Activated CD4-positive, alpha-beta T cell treated with anti-CD3 and anti-CD28 coated beads, Interleukin-2, amount 10 ng/mL, durations not matched to agents 24 days and 14 days (primary cell): ENCODE measurements at regions not wholly inside any gene's neighbourhood (a gene's known extent, or its start where the extent isn't known, plus 50 kb on each side); places are given as distances from the start of the nearest gene placed in this dataset.
"Not testable (repeated sequence)": the region's sequence is repeated elsewhere in the genome, so short reads cannot be mapped to it uniquely, and the experiment has no call there.

Experiments used
- DNase-seq: peaks from one replicate; pipeline ENCODE4 v3.0.0; 2022
- H3K27ac Mint-ChIP-seq: one replicate; pipeline ENCODE4 v1.8.0; 2022; ENCODE audit warnings: mild to moderate bottlenecking, mixed read lengths
- H3K27me3 Mint-ChIP-seq: one replicate; pipeline ENCODE4 v1.8.0; 2022; ENCODE audit warnings: mixed read lengths
- H3K36me3 Mint-ChIP-seq: one replicate; pipeline ENCODE4 v1.8.0; 2022; ENCODE audit warnings: low read depth, mild to moderate bottlenecking, mixed read lengths
- H3K4me1 Mint-ChIP-seq: one replicate; pipeline ENCODE4 v1.8.0; 2021; ENCODE audit warnings: mixed read lengths
- H3K4me3 Mint-ChIP-seq: one replicate; pipeline ENCODE4 v1.8.0; 2022; ENCODE audit warnings: mild to moderate bottlenecking, moderate library complexity, mixed read lengths
- H3K9me3 Mint-ChIP-seq: one replicate; pipeline ENCODE4 v1.8.0; 2021; ENCODE audit warnings: mixed read lengths
- intact Hi-C: fragments of 100-400 bp; cut with micrococcal nuclease; formaldehyde crosslinking; loops from one replicate; pipeline ENCODE4 v1.15.1; 2023

- Mint-ChIP-seq H3K36me3 (no peaks in the 10 kb centered on the region), H3K27me3 (no peaks in the 10 kb centered on the region), H3K27ac (no peak overlapping the region), H3K9me3 (peaks cover 4% of the 10 kb centered on the region), H3K4me1 (no peaks in the 10 kb centered on the region), H3K4me3 (no peak overlapping the region)
- DNase-seq = no peak
- intact Hi-C loops = no loop called here
Observed at GRCh38 chr1:238690415-238690814, 696.0 kb upstream of the CHRM3 start.

DNA sequence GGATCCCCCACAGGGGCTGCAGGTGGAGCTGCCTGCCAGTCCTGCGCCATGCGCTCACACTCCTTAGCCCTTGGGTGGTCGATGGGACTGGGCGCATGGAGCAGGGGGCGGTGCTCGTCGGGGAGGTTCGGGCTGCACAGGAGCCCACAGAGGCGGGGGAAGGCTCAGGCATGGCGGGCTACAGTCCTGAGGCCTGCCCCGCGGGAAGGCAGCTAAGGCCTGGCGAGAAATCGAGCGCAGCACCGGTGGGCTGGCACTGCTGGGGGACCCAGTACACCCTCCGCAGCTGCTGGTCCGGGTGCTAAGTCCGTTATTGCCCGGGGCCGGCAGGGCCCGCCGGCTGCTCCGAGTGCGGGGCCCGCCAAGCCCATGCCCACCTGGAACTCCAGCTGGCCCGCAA lies 701.8 kb upstream of the CHRM3 start:
- H3K27me3 Mint-ChIP-seq, H3K4me1 Mint-ChIP-seq: not testable (repeated sequence)

DNA sequence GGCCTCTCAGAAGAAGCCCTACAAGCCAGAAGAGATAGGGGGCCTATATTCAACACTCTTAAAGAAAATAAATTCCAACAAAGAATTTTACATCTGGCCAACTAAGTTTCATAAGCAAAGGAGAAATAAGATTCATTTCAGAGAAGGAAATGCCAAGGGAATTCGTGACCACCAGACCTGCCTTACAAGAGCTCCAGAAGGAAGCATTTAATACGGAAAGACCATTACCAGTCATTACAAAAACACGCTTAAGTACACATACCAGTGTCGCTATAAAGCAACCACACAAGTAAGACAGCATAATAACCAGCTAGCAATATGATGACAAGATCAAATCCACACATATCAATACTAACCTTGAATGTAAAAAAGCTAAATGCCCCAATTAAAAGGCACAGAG lies 704.9 kb upstream of the CHRM3 start:
- Mint-ChIP-seq H3K27me3 (no peaks in the 10 kb centered on the region), H3K36me3 (no peaks in the 10 kb centered on the region), H3K9me3 (peaks cover 10% of the 10 kb centered on the region), H3K4me3 (no peak overlapping the region), H3K27ac (no peak overlapping the region), H3K4me1 (no peaks in the 10 kb centered on the region)
- intact Hi-C loops = no loop called here
- no peak for DNase-seq

More for the DNA sequence above, 701.8 kb upstream of the CHRM3 start:
- DNase-seq, H3K4me3 Mint-ChIP-seq, intact Hi-C loops, H3K27ac Mint-ChIP-seq, H3K36me3 Mint-ChIP-seq: not testable (repeated sequence)
- H3K9me3 Mint-ChIP-seq = peaks cover 10% of the 10 kb centered on the region

GRCh38 chr1:238681021-238681420 lies 705.3 kb upstream of the CHRM3 start:
- H3K36me3 Mint-ChIP-seq = no peaks in the 10 kb centered on the region

DNA sequence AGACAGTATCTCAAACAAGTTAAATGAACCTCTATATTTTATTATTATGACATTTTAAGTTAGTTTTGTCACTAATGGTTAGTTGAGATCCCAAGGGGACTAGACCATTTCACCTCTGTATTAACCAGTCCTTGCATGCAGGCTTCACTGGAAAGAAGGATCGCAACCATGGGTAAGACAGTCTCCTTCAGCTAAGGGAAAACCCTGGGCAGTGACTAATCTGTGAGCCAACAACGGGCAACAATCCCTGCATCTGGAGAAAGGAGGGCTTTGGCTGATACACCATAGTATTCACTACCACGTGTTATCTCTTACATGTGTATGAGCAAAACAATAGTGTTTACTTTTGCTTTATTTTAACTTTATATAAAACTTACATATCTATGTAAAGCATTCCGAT lies 708.8 kb upstream of the CHRM3 start:
- no peaks in the 10 kb centered on the region for H3K27me3 Mint-ChIP-seq
- peaks cover 5% of the 10 kb centered on the region for H3K9me3 Mint-ChIP-seq
- no peak for DNase-seq
- intact Hi-C loops = no loop called here
- H3K4me3 Mint-ChIP-seq = no peak overlapping the region
- H3K27ac Mint-ChIP-seq = no peak overlapping the region
- no peaks in the 10 kb centered on the region for H3K36me3 Mint-ChIP-seq
- no peaks in the 10 kb centered on the region for H3K4me1 Mint-ChIP-seq

More at GRCh38 chr1:238681021-238681420, 705.3 kb upstream of the CHRM3 start:
- intact Hi-C loops = no loop called here
- Mint-ChIP-seq H3K9me3 (peaks cover 10% of the 10 kb centered on the region), H3K27me3 (no peaks in the 10 kb centered on the region), H3K4me3 (no peak overlapping the region), H3K27ac (no peak overlapping the region), H3K4me1 (no peaks in the 10 kb centered on the region)
- DNase-seq = no peak

- Mint-ChIP-seq H3K36me3 (no peaks in the 10 kb centered on the region), H3K4me3 (no peak overlapping the region), H3K4me1 (no peaks in the 10 kb centered on the region), H3K27ac (no peak overlapping the region), H3K27me3 (no peaks in the 10 kb centered on the region), H3K9me3 (no peaks in the 10 kb centered on the region)
- intact Hi-C loops = no loop called here
- DNase-seq = no peak
Observed at GRCh38 chr1:238675221-238675620, 711.1 kb upstream of the CHRM3 start.

- Mint-ChIP-seq H3K4me1 (no peaks in the 10 kb centered on the region), H3K27ac (no peak overlapping the region), H3K9me3 (no peaks in the 10 kb centered on the region), H3K36me3 (no peaks in the 10 kb centered on the region), H3K27me3 (no peaks in the 10 kb centered on the region), H3K4me3 (no peak overlapping the region)
- DNase-seq = no peak
- intact Hi-C loops = no loop called here
Observed at GRCh38 chr1:238674316-238674715, 712.1 kb upstream of the CHRM3 start.

DNA sequence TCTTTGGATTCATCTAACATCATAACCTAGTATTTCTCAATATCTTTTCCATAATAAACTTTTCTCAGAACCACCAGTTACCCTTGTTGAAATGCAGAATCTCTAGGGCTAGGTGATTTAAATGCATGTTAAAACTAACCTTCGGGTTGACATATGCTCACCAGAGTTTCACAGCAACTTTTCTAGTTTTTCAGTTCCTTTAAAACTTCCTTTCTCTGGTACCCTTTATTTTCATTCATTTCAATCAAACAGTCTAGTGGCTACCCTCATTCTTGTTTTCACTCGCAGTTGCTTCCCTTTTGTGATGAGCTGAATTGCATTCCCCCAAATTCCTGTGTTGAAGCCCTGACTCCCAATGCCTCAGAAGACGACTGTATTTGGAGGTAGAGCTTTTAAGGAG lies 712.8 kb upstream of the CHRM3 start:
- Mint-ChIP-seq H3K4me3 (no peak overlapping the region), H3K36me3 (no peaks in the 10 kb centered on the region), H3K4me1 (no peaks in the 10 kb centered on the region), H3K9me3 (no peaks in the 10 kb centered on the region), H3K27ac (no peak overlapping the region), H3K27me3 (no peaks in the 10 kb centered on the region)
- DNase-seq = no peak
- intact Hi-C loops = no loop called here

- H3K36me3 Mint-ChIP-seq = no peaks in the 10 kb centered on the region
- no peaks in the 10 kb centered on the region for H3K27me3 Mint-ChIP-seq
- intact Hi-C loops = no loop called here
- no peak overlapping the region for H3K4me3 Mint-ChIP-seq
- H3K9me3 Mint-ChIP-seq = no peaks in the 10 kb centered on the region
- no peak overlapping the region for H3K27ac Mint-ChIP-seq
- no peaks in the 10 kb centered on the region for H3K4me1 Mint-ChIP-seq
- no peak for DNase-seq
Observed at GRCh38 chr1:238672806-238673205, 713.6 kb upstream of the CHRM3 start.

DNA sequence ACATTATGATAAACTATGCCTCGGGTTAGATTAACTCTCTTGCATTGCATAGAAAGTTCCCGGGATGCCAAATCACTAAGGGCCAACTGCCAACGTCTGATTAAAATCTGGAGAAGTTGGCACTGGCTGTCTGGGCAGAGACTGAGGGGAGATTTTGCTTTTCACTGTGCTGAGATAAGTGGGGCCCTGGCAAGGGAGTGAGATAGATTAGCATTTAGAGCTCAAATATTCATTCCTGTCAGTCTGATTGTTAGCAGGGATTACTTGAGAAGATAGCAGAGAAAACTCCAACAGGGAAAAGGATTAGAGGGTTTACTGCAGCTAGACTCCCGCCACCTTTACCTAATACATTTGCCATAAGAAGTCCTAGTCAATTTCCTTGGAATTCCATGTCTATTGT lies 714.1 kb upstream of the CHRM3 start:
- no peaks in the 10 kb centered on the region for H3K27me3 Mint-ChIP-seq
- intact Hi-C loops = no loop called here
- H3K4me3 Mint-ChIP-seq = no peak overlapping the region
- H3K4me1 Mint-ChIP-seq = no peaks in the 10 kb centered on the region
- DNase-seq = no peak
- H3K36me3 Mint-ChIP-seq = no peaks in the 10 kb centered on the region
- no peaks in the 10 kb centered on the region for H3K9me3 Mint-ChIP-seq
- no peak overlapping the region for H3K27ac Mint-ChIP-seq

DNA sequence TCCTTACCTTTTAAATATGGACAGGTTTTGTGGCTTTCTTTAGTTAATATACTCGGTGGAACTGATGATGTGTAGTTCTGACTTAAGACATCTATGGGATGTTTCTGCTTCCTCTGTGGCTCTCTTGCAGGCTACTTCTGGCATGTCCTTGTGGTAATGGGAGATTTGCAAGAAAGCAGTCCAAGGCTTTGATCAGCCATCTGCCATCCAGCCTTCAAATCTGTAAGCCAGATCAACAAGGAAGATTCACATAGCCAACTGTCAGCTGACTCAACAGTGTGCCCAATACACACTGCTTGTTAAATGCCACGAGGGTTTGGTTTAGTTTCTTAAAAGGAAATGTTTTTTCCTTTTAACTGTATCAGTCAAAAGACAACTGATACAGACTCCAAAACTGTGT lies 722.2 kb upstream of the CHRM3 start:
- no peak overlapping the region for H3K4me3 Mint-ChIP-seq
- no peaks in the 10 kb centered on the region for H3K27me3 Mint-ChIP-seq
- no peaks in the 10 kb centered on the region for H3K4me1 Mint-ChIP-seq
- no peaks in the 10 kb centered on the region for H3K36me3 Mint-ChIP-seq
- H3K9me3 Mint-ChIP-seq = no peaks in the 10 kb centered on the region
- H3K27ac Mint-ChIP-seq = no peak overlapping the region
- DNase-seq = no peak
- intact Hi-C loops = no loop called here

GRCh38 chr1:238660849-238661248 lies 725.5 kb upstream of the CHRM3 start:
- H3K4me3 Mint-ChIP-seq = no peak overlapping the region
- H3K4me1 Mint-ChIP-seq = no peaks in the 10 kb centered on the region
- H3K27me3 Mint-ChIP-seq = no peaks in the 10 kb centered on the region
- H3K9me3 Mint-ChIP-seq = no peaks in the 10 kb centered on the region
- no peak overlapping the region for H3K27ac Mint-ChIP-seq
- H3K36me3 Mint-ChIP-seq = no peaks in the 10 kb centered on the region
- intact Hi-C loops = no loop called here
- no peak for DNase-seq

DNA sequence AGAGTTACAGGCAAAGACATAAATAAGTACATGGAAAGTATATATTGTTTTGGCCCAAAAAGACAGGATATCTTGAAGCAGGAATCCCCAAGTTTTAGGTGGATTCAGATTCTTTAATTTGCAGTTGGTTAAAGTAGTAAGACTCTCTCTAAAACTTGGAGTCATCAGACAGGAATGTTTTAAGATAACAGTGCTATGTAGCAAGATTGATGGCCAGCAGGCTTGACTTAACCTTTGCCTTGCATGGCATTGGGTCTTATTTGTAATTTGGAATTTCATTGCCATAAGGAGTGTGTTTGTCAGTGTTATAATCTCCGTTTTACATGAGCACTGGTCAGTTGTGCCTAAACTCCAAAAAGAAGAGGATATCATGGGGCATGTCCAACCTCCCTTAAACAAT lies 727.6 kb upstream of the CHRM3 start:
- no peak overlapping the region for H3K4me3 Mint-ChIP-seq
- H3K27ac Mint-ChIP-seq = no peak overlapping the region
- H3K27me3 Mint-ChIP-seq = no peaks in the 10 kb centered on the region
- no peaks in the 10 kb centered on the region for H3K9me3 Mint-ChIP-seq
- no peaks in the 10 kb centered on the region for H3K36me3 Mint-ChIP-seq
- H3K4me1 Mint-ChIP-seq = no peaks in the 10 kb centered on the region
- no peak for DNase-seq
- intact Hi-C loops = no loop called here

DNA sequence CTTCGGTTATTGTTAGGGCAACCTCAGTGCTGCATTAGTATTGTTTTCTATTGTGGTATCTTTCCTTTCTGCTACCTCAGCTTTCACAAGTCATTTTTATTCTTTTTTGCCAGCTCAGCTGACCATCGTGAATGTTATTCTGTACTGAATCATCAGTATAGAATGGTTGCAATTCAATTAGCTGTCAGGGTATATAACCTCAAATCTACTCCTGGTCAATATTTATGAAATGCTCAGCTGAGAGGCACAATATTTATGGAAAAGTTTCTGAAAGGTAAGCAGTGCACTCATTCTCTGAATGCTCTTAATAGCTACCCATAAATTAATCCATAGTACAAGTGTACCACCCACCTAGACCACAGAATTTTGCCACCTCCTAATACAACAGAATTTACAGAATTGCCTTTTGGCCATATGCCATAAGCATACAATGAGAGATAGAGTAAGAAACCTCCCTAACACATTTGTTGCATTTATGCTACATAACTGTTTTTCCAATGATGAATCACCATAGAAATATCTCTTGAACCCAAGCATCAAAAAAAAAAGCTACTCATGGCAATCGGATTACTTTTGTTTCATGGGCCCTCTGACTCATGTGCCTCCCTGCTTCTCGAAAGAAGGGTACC lies 732.6 kb upstream of the CHRM3 start:
- no peaks in the 10 kb centered on the region for H3K9me3 Mint-ChIP-seq
- no peaks in the 10 kb centered on the region for H3K36me3 Mint-ChIP-seq
- no peak overlapping the region for H3K4me3 Mint-ChIP-seq
- intact Hi-C loops = no loop called here
- H3K4me1 Mint-ChIP-seq = no peaks in the 10 kb centered on the region
- no peaks in the 10 kb centered on the region for H3K27me3 Mint-ChIP-seq
- DNase-seq = no peak
- H3K27ac Mint-ChIP-seq = no peak overlapping the region

DNA sequence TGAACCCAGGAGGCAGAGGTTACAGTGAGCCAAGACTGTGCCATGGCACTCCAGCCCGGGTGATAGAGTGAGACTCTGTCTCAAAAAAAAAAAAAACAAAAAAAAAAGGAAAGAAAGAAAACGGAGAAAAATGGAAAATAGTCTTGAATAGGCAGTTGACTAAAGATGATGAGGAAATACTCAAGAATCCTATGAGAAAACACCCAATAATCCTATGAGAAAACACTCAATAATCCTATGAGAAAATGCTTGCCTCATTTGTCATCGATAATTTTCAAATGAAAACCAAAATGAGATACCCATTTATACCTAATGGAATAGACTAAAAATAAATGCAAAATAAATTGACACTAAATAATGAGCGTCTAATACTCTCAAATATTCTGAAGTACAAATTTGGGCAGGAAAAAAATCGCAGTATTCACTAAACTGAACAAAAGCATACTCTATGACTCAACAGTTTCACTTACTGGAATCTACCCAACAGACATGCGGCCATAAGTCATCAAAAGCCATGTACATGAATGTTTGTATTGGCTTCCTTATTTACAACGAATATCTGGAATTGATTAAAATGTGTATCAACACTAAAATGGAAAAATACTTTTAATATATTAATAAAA lies 733.9 kb upstream of the CHRM3 start:
- Mint-ChIP-seq H3K4me3 (no peak overlapping the region), H3K4me1 (no peaks in the 10 kb centered on the region), H3K9me3 (no peaks in the 10 kb centered on the region), H3K36me3 (no peaks in the 10 kb centered on the region), H3K27ac (no peak overlapping the region), H3K27me3 (no peaks in the 10 kb centered on the region)
- no peak for DNase-seq
- intact Hi-C loops = no loop called here
